Neuronal stem cell (in vitro differentiated cells): ENCODE measurements at regions not wholly inside any gene's neighbourhood (a gene's known extent, or its start where the extent isn't known, plus 50 kb on each side); places are given as distances from the start of the nearest gene placed in this dataset.

ENCODE experiments used
- DNase-seq: peaks from one replicate; pipeline ENCODE4 v3.0.0-alpha.2; 2013; ENCODE audit warnings: low spot score
- H2AFZ ChIP-seq: one replicate; pipeline ENCODE4 v1.6.1; 2013; ENCODE audit warnings: mild to moderate bottlenecking, low read length, inconsistent platforms
- H2AK5ac ChIP-seq: 2 replicates; pipeline ENCODE4 v1.6.1; 2013; ENCODE audit warnings: low read depth, mild to moderate bottlenecking, inconsistent platforms, low read length, moderate library complexity, mixed read lengths
- H2BK120ac ChIP-seq: 2 replicates; pipeline ENCODE4 v1.6.1; 2013; ENCODE audit warnings: low read depth, mild to moderate bottlenecking, inconsistent platforms, low read length, moderate library complexity, mixed read lengths
- H2BK12ac ChIP-seq: one replicate; pipeline ENCODE4 v1.6.1; 2013; ENCODE audit warnings: low read length, inconsistent platforms
- H2BK15ac ChIP-seq: 2 replicates; pipeline ENCODE4 v1.6.1; 2013; ENCODE audit warnings: mild to moderate bottlenecking, low read length, inconsistent platforms, mixed read lengths
- H2BK5ac ChIP-seq: one replicate; pipeline ENCODE4 v1.6.1; 2013; ENCODE audit warnings: inconsistent platforms, mild to moderate bottlenecking, low read length, moderate library complexity
- H3K14ac ChIP-seq: one replicate; pipeline ENCODE4 v1.6.1; 2013; ENCODE audit warnings: low read length, inconsistent platforms
- H3K18ac ChIP-seq: 2 replicates; pipeline ENCODE4 v1.6.1; 2013; ENCODE audit warnings: low read length, inconsistent platforms
- H3K23ac ChIP-seq: 2 replicates; pipeline ENCODE4 v1.6.1; 2013; ENCODE audit warnings: low read depth, mild to moderate bottlenecking, mixed read lengths, low read length, inconsistent platforms; ENCODE audit not compliant: poor library complexity
- H3K27ac ChIP-seq: replicated peaks from 3 replicates; pipeline ENCODE4 v1.5.1; 2013; ENCODE audit warnings: low read length, inconsistent platforms
- H3K27me3 ChIP-seq, 3 experiments: 2 replicates each; pipeline ENCODE4 v1.6.1; 2013; ENCODE audit warnings: low read length in 3 of 3, mild to moderate bottlenecking in 2 of 3, inconsistent platforms in 1 of 3, low read depth in 1 of 3, mixed read lengths in 1 of 3, moderate library complexity in 1 of 3; ENCODE audit not compliant: control insufficient read depth in 3 of 3, insufficient read depth in 3 of 3
- H3K36me3 ChIP-seq, 2 donors: replicated peaks in 1 of 2; 2 replicates each; pipeline ENCODE4 v1.6.1; 2013; ENCODE audit warnings: low read length in 2 of 2; ENCODE audit not compliant: control insufficient read depth in 2 of 2, insufficient read depth in 2 of 2
- H3K4ac ChIP-seq: 2 replicates; pipeline ENCODE4 v1.6.1; 2013; ENCODE audit warnings: inconsistent platforms, mild to moderate bottlenecking, low read length, moderate library complexity
- H3K4me1 ChIP-seq, 2 donors: 1 replicate in 1 of 2; 2 replicates in 1 of 2; pipeline ENCODE4 v1.6.1; 2013; ENCODE audit warnings: low read length in 2 of 2, low read depth in 1 of 2; ENCODE audit not compliant: control insufficient read depth in 2 of 2, insufficient read depth in 1 of 2
- H3K4me2 ChIP-seq: one replicate; pipeline ENCODE4 v1.6.1; 2013; ENCODE audit warnings: mild to moderate bottlenecking, low read length, inconsistent platforms; ENCODE audit not compliant: insufficient read depth, poor library complexity, severe bottlenecking
- H3K4me3 ChIP-seq, 2 donors: 2 replicates each; pipeline ENCODE4 v1.5.1; 2013; ENCODE audit warnings: low read length in 2 of 2, mild to moderate bottlenecking in 2 of 2, inconsistent platforms in 1 of 2, moderate library complexity in 1 of 2
- H3K79me1 ChIP-seq: one replicate; pipeline ENCODE4 v1.6.1; 2013; ENCODE audit warnings: low read depth, mild to moderate bottlenecking, inconsistent platforms, low read length, moderate library complexity
- H3K9ac ChIP-seq: one replicate; pipeline ENCODE4 v1.6.1; 2013; ENCODE audit warnings: mild to moderate bottlenecking, low read depth, low read length, inconsistent platforms; ENCODE audit not compliant: poor library complexity
- H3K9me3 ChIP-seq, 2 donors: replicated peaks in 1 of 2; 2 replicates each; pipeline versions ENCODE3 to v1.6.1; 2013; ENCODE audit warnings: low read length in 2 of 2, mild to moderate bottlenecking in 2 of 2, inconsistent platforms in 1 of 2, low read depth in 1 of 2, mixed read lengths in 1 of 2, moderate library complexity in 1 of 2; ENCODE audit not compliant: control insufficient read depth in 2 of 2, insufficient read depth in 1 of 2
- H4K8ac ChIP-seq: one replicate; pipeline ENCODE4 v1.6.1; 2013; ENCODE audit warnings: low read depth, mild to moderate bottlenecking, inconsistent platforms, low read length, moderate library complexity
- H4K91ac ChIP-seq: one replicate; pipeline ENCODE4 v1.6.1; 2013; ENCODE audit warnings: low read length, low read depth, mild to moderate bottlenecking, inconsistent platforms; ENCODE audit not compliant: poor library complexity
- WGBS, 2 donors: extraction: QIAGEN DNeasy Blood & Tissue Kit; methylation state at CpG; one replicate each; pipeline ENCODE4 v1.1.7; 2013; ENCODE audit warnings: missing lambda C conversion rate in 2 of 2, mixed read lengths in 1 of 2; ENCODE audit not compliant: insufficient read length in 2 of 2, insufficient replicate concordance in 1 of 2; ENCODE audit errors: extremely low coverage in 2 of 2; 5-methylcytosine and 5-hydroxymethylcytosine counted together

GRCh38 chr21:43348801-43349261 is 78.1 kb downstream of the SIK1 start:
- Histone ChIP-seq H3K4ac (no peak overlapping the region), H3K18ac (no peak overlapping the region), H3K9me3 (no peaks in the 10 kb centered on the region), H3K4me1 (peaks cover 2 to 19% of the 10 kb centered on the region in 2 donors), H2BK15ac (no peak overlapping the region), H4K91ac (no peak overlapping the region), H3K14ac (no peak overlapping the region), H2BK12ac (no peak overlapping the region), H2BK5ac (no peak overlapping the region), H2BK120ac (no peak overlapping the region), H3K27ac (no peak overlapping the region), H3K79me1 (no peaks in the 10 kb centered on the region), H4K8ac (no peak overlapping the region), H3K4me3 (no peak overlapping the region), H2AFZ (peak overlapping the region; percentile 43), H3K4me2 (no peak overlapping the region), H3K36me3 (no peaks in the 10 kb centered on the region), H2AK5ac (no peak overlapping the region), H3K9ac (no peak overlapping the region), H3K27me3 (no peaks in the 10 kb centered on the region), H3K23ac (no peak overlapping the region)
- no peak for DNase-seq
- WGBS, 2 donors, result no CpG with 5 or more reads among the region's 22 CpGs

- Histone ChIP-seq H3K4ac (no peak overlapping the region), H2AK5ac (peak overlapping the region; percentile 82), H3K4me2 (no peak overlapping the region), H2BK5ac (no peak overlapping the region), H3K27me3 (no peaks in the 10 kb centered on the region), H3K9ac (no peak overlapping the region), H2AFZ (no peak overlapping the region), H3K9me3 (no peaks in the 10 kb centered on the region), H3K14ac (no peak overlapping the region), H2BK120ac (no peak overlapping the region), H3K79me1 (no peaks in the 10 kb centered on the region), H3K27ac (no peak overlapping the region), H4K8ac (no peak overlapping the region), H3K18ac (peak overlapping the region; percentile 71), H4K91ac (no peak overlapping the region), H3K4me3 (no peak overlapping the region), H3K23ac (no peak overlapping the region), H2BK12ac (no peak overlapping the region), H3K36me3 (no peaks in the 10 kb centered on the region), H2BK15ac (no peak overlapping the region), H3K4me1 (peaks cover 2 to 14% of the 10 kb centered on the region in 2 donors)
- WGBS, 2 donors, result no CpG with 5 or more reads among the region's 15 CpGs
- DNase-seq, result no peak
Measured at GRCh38 chr21:43348170-43348766, 78.7 kb downstream of the SIK1 start.

- peak overlapping the region; percentile 93 for H2BK15ac ChIP-seq
- peak overlapping the region; percentile 71 for H3K18ac ChIP-seq
- no peak overlapping the region for H2BK5ac ChIP-seq
- no peak overlapping the region for H4K91ac ChIP-seq
- H3K14ac ChIP-seq, result no peak overlapping the region
- no peaks in the 10 kb centered on the region for H3K79me1 ChIP-seq
- no peak for DNase-seq
- no peak overlapping the region for H2AFZ ChIP-seq
- H2BK120ac ChIP-seq, result peak overlapping the region; percentile 25
- H2AK5ac ChIP-seq, result peak overlapping the region; percentile 89
- H3K23ac ChIP-seq, result no peak overlapping the region
- H4K8ac ChIP-seq, result no peak overlapping the region
- no peak overlapping the region for H2BK12ac ChIP-seq
- H3K9ac ChIP-seq, result no peak overlapping the region
- H3K36me3 ChIP-seq, result no peaks in the 10 kb centered on the region
- no peak overlapping the region for H3K4ac ChIP-seq
- peaks cover under 1 to 20% of the 10 kb centered on the region in 2 donors for H3K4me1 ChIP-seq
- H3K27me3 ChIP-seq, result no peaks in the 10 kb centered on the region
- WGBS, 2 donors, result no CpG with 5 or more reads among the region's 21 CpGs
- H3K4me3 ChIP-seq, result no peak overlapping the region
- H3K27ac ChIP-seq, result no peak overlapping the region
- no peak overlapping the region for H3K4me2 ChIP-seq
- H3K9me3 ChIP-seq, result peaks cover 0 to under 1% of the 10 kb centered on the region in 2 donors
Measured at GRCh38 chr21:43347461-43348169, 79.3 kb downstream of the SIK1 start.

- DNase-seq, result no peak
- H3K27ac ChIP-seq, result no peak overlapping the region
- H4K91ac ChIP-seq, result no peak overlapping the region
- peaks cover 0 to 4% of the 10 kb centered on the region in 2 donors for H3K9me3 ChIP-seq
- H3K4ac ChIP-seq, result no peak overlapping the region
- H4K8ac ChIP-seq, result no peak overlapping the region
- no peaks in the 10 kb centered on the region for H3K27me3 ChIP-seq
- H2BK15ac ChIP-seq, result peak overlapping the region; percentile 93
- peak overlapping the region; percentile 88 for H2AFZ ChIP-seq
- no peaks in the 10 kb centered on the region for H3K36me3 ChIP-seq
- peak overlapping the region; percentile 70 for H2BK5ac ChIP-seq
- no peak overlapping the region for H3K4me3 ChIP-seq
- peaks cover 5 to 23% of the 10 kb centered on the region in 2 donors for H3K4me1 ChIP-seq
- H3K14ac ChIP-seq, result peak overlapping the region; percentile 43
- no CpG with 5 or more reads among the region's 13 CpGs for WGBS, 2 donors
- peak overlapping the region; percentile 85 for H3K18ac ChIP-seq
- H2AK5ac ChIP-seq, result peak overlapping the region; percentile 89
- H2BK120ac ChIP-seq, result peak overlapping the region; percentile 83
- H2BK12ac ChIP-seq, result peak overlapping the region; percentile 77
- H3K79me1 ChIP-seq, result peaks cover 3% of the 10 kb centered on the region
- H3K4me2 ChIP-seq, result no peak overlapping the region
- H3K23ac ChIP-seq, result no peak overlapping the region
- no peak overlapping the region for H3K9ac ChIP-seq
Measured at GRCh38 chr21:43346551-43346950, 80.4 kb downstream of the SIK1 start.
